Memory B cell (primary cell): ENCODE measurements at regions not wholly inside any gene's neighbourhood (a gene's known extent, or its start where the extent isn't known, plus 50 kb on each side); places are given as distances from the start of the nearest gene placed in this dataset.

Experiments used
- ATAC-seq: fragments of 150-1000 bp; cut with Tn5 transposase; 2 replicates; pipeline ENCODE4 v1.10.0; 2021; ENCODE audit warnings: low read depth, mild to moderate bottlenecking, moderate library complexity
- DNase-seq, 2 donors: peaks; one replicate each; pipeline ENCODE4 v3.0.0; 2022; ENCODE audit warnings: low spot score in 2 of 2
- H3K27ac Mint-ChIP-seq: one replicate; pipeline ENCODE4 v1.8.0; 2022; ENCODE audit warnings: mild to moderate bottlenecking, moderate library complexity, mixed read lengths
- H3K27me3 Mint-ChIP-seq: one replicate; pipeline ENCODE4 v1.8.0; 2022; ENCODE audit warnings: mixed read lengths
- H3K36me3 Mint-ChIP-seq: one replicate; pipeline ENCODE4 v1.8.0; 2022; ENCODE audit warnings: mild to moderate bottlenecking, mixed read lengths
- H3K4me1 Mint-ChIP-seq: one replicate; pipeline ENCODE4 v1.8.0; 2022; ENCODE audit warnings: mixed read lengths
- H3K4me3 Mint-ChIP-seq: one replicate; pipeline ENCODE4 v1.8.0; 2022; ENCODE audit warnings: mild to moderate bottlenecking, moderate library complexity, mixed read lengths
- H3K9me3 Mint-ChIP-seq: one replicate; pipeline ENCODE4 v1.8.0; 2022; ENCODE audit warnings: mixed read lengths

DNA sequence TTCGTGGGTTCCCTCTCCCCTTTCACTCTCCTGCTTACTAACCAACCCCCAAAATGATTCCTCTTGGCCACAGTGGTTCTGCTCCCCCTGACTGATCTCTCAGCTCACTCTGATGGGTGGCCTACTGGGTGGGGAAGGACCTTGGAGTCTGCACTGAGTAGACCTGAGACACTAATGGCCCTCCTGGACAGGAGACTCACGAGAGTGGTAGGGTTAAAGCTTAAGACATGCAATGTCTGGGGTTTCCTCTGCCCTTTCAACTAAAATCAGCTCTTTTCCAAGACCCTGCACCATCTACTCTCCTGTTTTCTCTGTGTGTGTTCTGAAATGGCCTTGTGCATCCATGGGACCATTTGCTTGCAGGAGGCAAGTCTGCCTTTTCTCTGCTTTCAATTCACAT lies 631.4 kb downstream of the ACTR3B start:
- no peak for ATAC-seq
- peaks cover 12% of the 10 kb centered on the region for H3K9me3 Mint-ChIP-seq

DNA sequence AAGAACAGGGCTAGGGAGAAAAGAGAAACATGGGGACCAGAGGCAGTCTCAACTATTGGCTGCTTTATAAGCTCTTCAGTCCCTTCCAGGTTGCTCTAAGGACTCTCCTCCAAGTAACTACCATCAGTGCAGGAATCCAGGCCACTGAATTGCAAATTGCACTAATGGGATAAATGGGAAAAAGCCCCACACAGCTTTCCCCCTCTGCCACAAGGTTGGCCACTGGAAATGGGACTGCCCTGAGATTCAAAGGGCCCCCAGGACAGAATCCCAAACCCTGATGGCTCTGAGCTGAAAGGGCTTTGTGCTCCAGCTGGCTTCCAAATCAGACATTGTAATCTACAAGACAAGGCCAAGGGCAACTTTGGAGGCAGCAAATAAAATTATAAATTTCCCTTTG lies 633.2 kb downstream of the ACTR3B start:
- Mint-ChIP-seq H3K4me3 (no peak overlapping the region), H3K27me3 (no peaks in the 10 kb centered on the region), H3K9me3 (peaks cover 9% of the 10 kb centered on the region), H3K27ac (no peak overlapping the region), H3K4me1 (no peaks in the 10 kb centered on the region), H3K36me3 (no peaks in the 10 kb centered on the region)
- ATAC-seq = no peak
- DNase-seq = no peak

More for the DNA sequence above, 631.4 kb downstream of the ACTR3B start:
- H3K4me1 Mint-ChIP-seq = no peaks in the 10 kb centered on the region
- H3K27ac Mint-ChIP-seq = no peak overlapping the region
- no peaks in the 10 kb centered on the region for H3K27me3 Mint-ChIP-seq
- no peak for DNase-seq
- H3K4me3 Mint-ChIP-seq = no peak overlapping the region
- no peaks in the 10 kb centered on the region for H3K36me3 Mint-ChIP-seq

DNA sequence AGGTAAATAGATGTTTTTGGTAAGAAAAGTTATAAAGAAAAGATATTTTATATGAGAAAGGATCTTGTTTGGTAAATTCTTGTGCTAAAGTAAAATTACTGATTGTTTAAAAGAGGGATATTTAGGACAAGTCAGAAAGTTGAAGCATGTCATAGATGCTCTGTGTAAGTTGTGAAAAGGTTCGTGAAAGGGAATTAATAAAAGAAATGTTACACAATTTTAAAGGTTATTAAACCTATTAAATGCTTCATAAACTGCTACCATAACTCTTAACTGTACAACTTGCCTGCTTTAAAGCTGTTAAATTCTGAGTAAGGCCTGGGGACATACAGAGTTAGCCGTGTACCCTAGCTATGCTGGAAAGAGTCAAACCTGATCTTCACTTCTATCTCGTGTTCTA lies 634.1 kb downstream of the ACTR3B start:
- no peak for ATAC-seq
- no peaks in the 10 kb centered on the region for H3K4me1 Mint-ChIP-seq
- DNase-seq = no peak
- H3K9me3 Mint-ChIP-seq = peaks cover 8% of the 10 kb centered on the region
- H3K27ac Mint-ChIP-seq = no peak overlapping the region
- no peaks in the 10 kb centered on the region for H3K36me3 Mint-ChIP-seq
- no peak overlapping the region for H3K4me3 Mint-ChIP-seq
- no peaks in the 10 kb centered on the region for H3K27me3 Mint-ChIP-seq

DNA sequence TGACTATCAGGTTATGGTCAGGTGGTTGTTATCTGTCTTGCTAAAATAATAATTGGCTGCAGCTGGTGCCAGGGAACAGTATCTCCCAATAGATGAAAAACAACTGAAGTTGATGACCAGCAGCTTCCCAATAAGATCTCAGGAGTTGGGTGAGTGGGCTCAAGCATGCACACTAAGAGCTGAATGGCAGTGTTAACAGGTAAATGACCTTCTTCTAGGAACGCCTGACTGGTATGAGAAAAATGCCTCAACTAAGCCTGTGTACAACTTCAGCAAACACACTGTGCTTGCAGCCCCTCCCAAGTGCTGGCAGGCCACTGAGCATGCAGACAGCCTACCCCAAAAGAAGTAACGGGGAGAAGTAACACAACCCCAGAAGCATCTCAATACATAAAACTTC lies 636.9 kb downstream of the ACTR3B start:
- Mint-ChIP-seq H3K4me3 (no peak overlapping the region), H3K36me3 (no peaks in the 10 kb centered on the region), H3K9me3 (peaks cover 3% of the 10 kb centered on the region), H3K27me3 (no peaks in the 10 kb centered on the region), H3K4me1 (no peaks in the 10 kb centered on the region), H3K27ac (no peak overlapping the region)
- ATAC-seq (no peak), DNase-seq (no peak)

DNA sequence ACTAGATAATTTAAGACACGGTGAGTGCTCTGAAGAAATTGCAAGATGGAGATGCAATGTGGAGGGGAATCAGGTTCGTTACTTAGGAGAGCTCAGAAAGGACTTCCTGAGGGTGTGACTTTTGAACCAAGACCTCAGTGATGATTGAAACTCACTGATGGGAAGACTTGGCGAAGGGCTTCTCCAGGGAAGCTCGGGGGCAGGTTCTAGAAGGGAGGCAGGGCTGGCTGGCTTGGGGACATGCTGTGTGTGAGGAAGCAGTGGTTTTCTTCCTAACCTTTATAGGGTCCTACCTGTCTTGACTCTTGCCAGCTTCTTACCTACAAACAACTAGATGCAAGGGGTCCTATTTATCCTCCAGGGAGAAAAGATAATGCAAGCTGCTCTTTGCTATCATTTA lies 637.9 kb downstream of the ACTR3B start:
- no peaks in the 10 kb centered on the region for H3K4me1 Mint-ChIP-seq
- no peaks in the 10 kb centered on the region for H3K36me3 Mint-ChIP-seq
- ATAC-seq (no peak), DNase-seq (no peak)
- no peak overlapping the region for H3K4me3 Mint-ChIP-seq
- no peak overlapping the region for H3K27ac Mint-ChIP-seq
- H3K27me3 Mint-ChIP-seq = no peaks in the 10 kb centered on the region
- peaks cover 9% of the 10 kb centered on the region for H3K9me3 Mint-ChIP-seq

DNA sequence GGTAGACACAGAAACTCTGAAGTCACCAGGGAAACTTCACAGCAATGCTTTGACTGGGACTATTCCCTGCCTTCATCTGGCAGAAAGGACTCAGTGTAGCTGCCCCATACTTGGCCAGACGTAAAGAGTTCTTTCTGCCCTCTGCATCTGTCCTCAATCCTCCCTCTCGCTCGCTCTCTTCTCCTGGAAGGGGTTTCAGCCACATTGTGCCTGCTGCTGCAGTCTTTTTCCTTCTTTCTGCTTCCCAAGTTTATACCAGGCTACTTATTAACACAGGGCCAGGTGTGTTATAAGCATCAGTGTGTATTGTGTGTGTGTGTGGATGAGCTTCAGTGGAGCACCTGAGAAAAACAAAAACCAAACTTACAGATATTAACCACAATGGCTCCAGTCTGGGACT lies 638.4 kb downstream of the ACTR3B start:
- Mint-ChIP-seq H3K27me3 (no peaks in the 10 kb centered on the region), H3K27ac (no peak overlapping the region), H3K4me1 (no peaks in the 10 kb centered on the region), H3K36me3 (no peaks in the 10 kb centered on the region), H3K9me3 (peaks cover 9% of the 10 kb centered on the region), H3K4me3 (no peak overlapping the region)
- ATAC-seq = no peak
- DNase-seq = no peak

DNA sequence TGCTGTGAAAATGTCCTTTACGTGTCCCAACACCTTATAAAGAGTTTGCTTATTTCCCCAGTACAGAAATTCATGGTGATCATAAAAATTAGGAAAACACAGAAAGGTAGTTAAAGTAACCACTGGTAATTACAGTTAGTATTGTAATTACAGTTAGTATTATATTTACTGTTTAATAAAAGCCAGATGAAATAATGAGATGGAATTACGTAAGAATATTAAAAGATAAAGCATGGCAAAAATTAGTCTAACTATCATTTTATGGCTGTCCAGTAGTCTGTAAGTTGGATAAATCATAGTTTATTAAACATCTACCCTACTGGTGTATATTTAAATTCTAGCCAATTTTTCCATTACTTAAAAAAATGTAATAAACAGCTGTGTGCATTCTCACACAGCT lies 638.8 kb downstream of the ACTR3B start:
- H3K9me3 Mint-ChIP-seq = peaks cover 9% of the 10 kb centered on the region
- no peak overlapping the region for H3K27ac Mint-ChIP-seq
- no peaks in the 10 kb centered on the region for H3K27me3 Mint-ChIP-seq
- H3K4me1 Mint-ChIP-seq = no peaks in the 10 kb centered on the region
- ATAC-seq (no peak), DNase-seq (no peak)
- no peaks in the 10 kb centered on the region for H3K36me3 Mint-ChIP-seq
- no peak overlapping the region for H3K4me3 Mint-ChIP-seq

DNA sequence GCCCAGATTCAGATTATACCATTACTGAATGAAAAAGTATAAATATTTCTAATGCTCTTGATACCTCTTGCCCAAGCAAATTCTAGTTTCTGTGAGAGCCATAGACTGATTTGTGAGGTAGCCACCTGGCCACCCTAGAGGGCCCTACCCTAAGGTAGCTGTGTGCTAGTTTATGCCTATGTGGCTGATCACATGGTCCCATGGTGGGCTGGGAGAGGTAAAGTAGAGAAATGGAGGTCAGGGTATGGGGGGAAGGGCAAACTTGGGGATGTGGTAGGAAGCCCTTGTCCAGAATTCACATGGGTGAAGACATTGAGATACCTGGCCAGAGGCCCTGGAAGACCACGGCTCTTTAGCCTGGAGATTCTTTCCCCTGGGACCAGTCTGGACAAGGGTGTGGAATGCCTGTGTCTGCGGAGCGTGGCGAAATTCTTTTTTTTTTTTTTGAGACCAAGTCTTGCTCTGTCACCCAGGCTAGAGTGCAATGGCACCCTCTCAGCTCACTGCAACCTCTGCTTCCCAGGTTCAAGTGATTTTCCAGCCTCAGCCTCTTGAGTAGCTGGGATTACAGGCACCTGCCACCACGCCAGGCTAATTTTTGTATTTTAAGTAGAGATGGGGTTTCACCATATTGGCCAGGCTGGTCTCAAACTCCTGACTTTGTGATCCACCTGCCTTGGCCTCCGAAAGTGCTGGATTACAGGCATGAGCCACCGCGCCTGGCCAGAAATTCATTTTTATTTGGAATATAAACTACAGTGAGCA lies 639.4 kb downstream of the ACTR3B start:
- Mint-ChIP-seq H3K4me1 (no peaks in the 10 kb centered on the region), H3K4me3 (no peak overlapping the region), H3K27ac (no peak overlapping the region), H3K9me3 (peaks cover 9% of the 10 kb centered on the region), H3K27me3 (no peaks in the 10 kb centered on the region), H3K36me3 (no peaks in the 10 kb centered on the region)
- DNase-seq = no peak
- no peak for ATAC-seq

DNA sequence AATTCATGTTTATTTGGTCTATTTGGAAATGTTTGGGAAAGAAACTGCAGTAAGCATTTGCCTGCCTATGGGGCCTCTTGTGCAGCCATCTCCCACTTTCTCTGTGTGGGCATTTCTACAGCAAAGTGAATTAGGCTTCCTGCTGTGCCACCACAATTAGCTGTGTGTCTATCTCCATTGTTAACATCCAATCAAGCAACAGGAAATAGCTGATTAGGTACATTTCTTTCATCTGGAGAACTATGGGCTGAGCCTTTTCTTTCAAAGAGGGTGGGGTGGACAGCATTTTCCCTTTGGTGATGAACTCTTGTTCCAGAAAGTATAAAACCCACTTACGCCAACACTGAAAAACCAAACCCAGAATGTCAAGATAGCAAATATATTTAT lies 640.0 kb downstream of the ACTR3B start:
- Mint-ChIP-seq H3K9me3 (peaks cover 7% of the 10 kb centered on the region), H3K27ac (no peak overlapping the region), H3K4me1 (no peaks in the 10 kb centered on the region), H3K4me3 (no peak overlapping the region), H3K36me3 (no peaks in the 10 kb centered on the region), H3K27me3 (no peaks in the 10 kb centered on the region)
- no peak for DNase-seq
- no peak for ATAC-seq

DNA sequence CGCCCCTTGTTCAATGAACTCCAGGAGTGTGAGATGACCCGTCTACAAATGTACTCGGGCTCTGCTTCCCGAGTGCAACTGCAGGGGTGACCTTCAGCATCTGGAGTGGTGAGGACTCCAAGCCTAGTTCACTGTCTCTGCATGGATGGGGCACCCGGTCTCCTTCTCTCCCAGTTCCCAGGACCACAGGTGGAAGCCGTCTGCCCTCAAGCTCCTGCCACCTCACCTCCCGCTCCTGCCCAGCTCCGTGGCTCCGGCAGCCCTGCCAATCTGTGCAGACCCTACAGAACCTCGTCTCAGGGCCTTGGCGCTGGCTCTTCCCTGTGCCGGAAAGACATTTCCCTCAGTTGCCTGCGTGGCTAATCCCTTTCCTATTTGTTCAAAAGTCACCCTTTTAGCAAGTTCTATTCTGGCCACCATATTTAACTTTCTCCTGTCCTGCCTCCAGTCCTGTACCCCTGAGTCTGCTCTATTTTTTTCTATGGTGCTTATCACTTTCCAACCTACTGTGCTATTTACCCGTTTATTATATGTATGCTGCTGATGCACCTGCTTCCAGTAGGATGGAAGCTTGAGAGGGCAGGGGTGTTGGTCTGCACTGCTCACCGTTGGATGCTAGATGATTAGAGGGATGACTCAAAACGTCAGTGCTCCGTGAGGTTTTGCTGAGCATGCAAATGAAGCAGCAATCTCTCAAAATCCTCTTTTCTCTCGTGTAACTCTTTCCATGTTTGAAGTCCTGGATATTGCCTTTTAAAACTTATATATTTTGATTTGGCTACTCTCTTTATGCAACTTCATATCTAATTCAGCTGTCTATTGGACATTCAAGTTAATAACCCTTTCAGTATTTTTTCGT lies 641.4 kb downstream of the ACTR3B start:
- H3K27ac Mint-ChIP-seq = no peak overlapping the region
- peaks cover 7% of the 10 kb centered on the region for H3K9me3 Mint-ChIP-seq
- H3K4me3 Mint-ChIP-seq = no peak overlapping the region

DNA sequence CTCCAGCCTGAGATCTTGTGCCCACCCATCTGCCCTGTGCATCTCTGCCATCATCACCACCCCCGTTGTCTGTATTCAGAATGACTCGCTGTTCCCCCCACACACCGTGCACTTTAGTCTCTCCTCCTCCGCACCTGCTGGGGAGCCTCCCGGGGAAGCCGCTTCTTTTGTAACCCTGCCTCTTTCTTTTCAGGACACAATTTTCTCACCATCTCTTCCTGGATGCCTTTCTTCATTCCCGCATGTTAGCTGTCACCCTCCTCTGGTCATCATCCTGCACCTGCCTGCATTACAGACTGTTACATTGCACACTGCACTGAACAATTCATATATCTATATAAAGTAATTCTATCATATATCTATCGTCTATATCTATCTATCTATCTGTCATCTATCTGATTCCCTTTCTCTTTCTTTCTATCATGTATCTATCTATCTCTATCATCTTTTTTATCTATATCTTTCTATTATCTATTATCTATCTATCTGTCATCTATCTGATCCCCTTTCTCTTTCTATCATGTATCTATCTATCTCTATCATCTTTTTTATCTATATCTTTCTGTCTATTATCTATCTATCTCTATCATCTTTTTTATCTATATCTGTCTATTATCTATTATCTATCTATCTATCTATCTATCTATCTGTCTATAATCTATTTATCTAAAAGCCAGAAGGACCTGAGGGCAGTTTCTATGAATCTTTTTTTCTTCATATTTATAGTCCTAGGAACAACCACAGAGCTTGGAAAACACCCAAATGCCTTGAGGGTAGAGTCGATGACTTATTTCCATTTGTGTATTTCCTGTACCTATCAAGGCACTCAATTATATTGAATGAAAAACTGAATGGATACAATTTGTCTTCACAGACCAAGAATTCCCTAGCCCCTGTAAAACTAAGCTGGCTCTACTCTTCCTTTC lies 642.5 kb downstream of the ACTR3B start:
- H3K27ac Mint-ChIP-seq = no peak overlapping the region
- DNase-seq = no peak
- no peaks in the 10 kb centered on the region for H3K4me1 Mint-ChIP-seq
- H3K36me3 Mint-ChIP-seq = no peaks in the 10 kb centered on the region
- peaks cover 7% of the 10 kb centered on the region for H3K9me3 Mint-ChIP-seq
- ATAC-seq = no peak
- H3K4me3 Mint-ChIP-seq = no peak overlapping the region
- H3K27me3 Mint-ChIP-seq = no peaks in the 10 kb centered on the region

More for the DNA sequence above, 641.4 kb downstream of the ACTR3B start:
- ATAC-seq (no peak), DNase-seq (no peak)
- no peaks in the 10 kb centered on the region for H3K36me3 Mint-ChIP-seq
- no peaks in the 10 kb centered on the region for H3K4me1 Mint-ChIP-seq
- no peaks in the 10 kb centered on the region for H3K27me3 Mint-ChIP-seq

DNA sequence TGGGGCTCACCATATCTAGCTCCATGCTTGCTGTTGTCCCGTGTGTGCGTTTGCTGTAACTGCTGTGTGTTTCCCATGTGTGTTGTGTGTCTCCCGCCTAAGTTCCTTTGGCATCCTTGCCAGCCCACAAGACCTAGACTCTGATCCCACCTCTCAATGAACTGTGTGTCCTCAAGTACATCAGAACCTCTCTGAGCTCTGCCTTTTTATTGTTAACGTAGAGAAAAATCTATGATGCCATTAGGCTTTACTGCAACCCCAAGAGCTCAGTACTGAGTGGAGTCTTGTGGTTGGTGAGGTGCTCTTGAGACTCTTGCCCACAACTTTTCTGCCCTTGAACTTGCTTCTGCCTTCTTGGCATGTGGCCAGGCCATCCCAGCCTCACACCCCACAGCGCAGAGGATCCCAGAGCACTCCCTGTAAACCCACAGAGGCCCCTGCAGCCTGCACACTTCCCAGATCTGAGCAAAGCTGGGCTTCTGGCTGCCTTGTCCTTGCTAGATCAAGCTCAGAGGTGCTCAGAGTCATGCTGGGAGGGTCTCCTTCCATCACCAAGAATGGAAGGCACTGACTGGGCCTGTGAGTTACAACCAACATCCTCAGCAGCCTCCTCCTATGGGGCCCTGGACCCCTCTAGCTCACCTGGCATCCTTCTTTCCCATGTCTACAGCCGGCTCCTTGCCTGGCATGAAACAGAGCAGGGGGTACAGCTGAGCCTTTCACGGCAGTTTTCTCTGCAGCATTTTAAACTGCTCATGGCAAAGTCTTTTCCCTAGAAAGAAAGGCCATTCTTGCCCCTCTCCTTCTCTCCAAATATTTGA lies 643.4 kb downstream of the ACTR3B start:
- no peaks in the 10 kb centered on the region for H3K4me1 Mint-ChIP-seq
- H3K27ac Mint-ChIP-seq = no peak overlapping the region
- no peak for DNase-seq
- no peaks in the 10 kb centered on the region for H3K36me3 Mint-ChIP-seq
- peaks cover 7% of the 10 kb centered on the region for H3K9me3 Mint-ChIP-seq
- no peak for ATAC-seq
- H3K27me3 Mint-ChIP-seq = no peaks in the 10 kb centered on the region
- no peak overlapping the region for H3K4me3 Mint-ChIP-seq

DNA sequence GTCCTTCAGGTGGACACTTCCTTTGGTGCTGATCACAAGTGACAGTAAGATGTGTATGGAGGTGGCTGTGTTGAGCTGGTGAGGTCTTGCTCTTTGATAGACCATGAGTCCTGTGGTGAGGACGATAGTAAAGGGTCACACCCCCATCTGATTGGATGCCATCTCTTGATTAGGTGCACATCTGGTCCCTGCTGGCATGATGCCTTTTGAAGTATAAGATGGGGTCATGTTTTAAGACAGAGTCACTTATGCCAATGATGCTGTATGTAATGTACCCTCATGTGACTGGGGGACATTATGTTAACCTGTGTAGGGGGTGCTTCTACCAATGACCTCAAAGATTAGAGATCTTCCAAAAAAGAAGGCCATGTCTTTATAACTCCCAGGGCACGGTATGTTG lies 644.6 kb downstream of the ACTR3B start:
- Mint-ChIP-seq H3K27ac (no peak overlapping the region), H3K4me3 (no peak overlapping the region), H3K9me3 (peaks cover 7% of the 10 kb centered on the region), H3K4me1 (no peaks in the 10 kb centered on the region), H3K27me3 (no peaks in the 10 kb centered on the region), H3K36me3 (no peaks in the 10 kb centered on the region)
- ATAC-seq = no peak
- DNase-seq = no peak
